Transverse colon (tissue), 4 donors: ENCODE measurements at regions not wholly inside any gene's neighbourhood (a gene's known extent, or its start where the extent isn't known, plus 50 kb on each side); places are given as distances from the start of the nearest gene placed in this dataset.

Experiments used
- EP300 ChIP-seq: sonication (generic); formaldehyde crosslinking; IDR thresholded peaks from one replicate; pipeline ENCODE4 v1.6.1; 2017; ENCODE audit warnings: antibody characterized with exemption, low read depth
- POLR2A ChIP-seq: fragments of 450-650 bp; IDR thresholded peaks from one replicate; pipeline ENCODE4 v1.6.1; 2016; ENCODE audit warnings: antibody characterized with exemption, mild to moderate bottlenecking, moderate library complexity
- POLR2AphosphoS5 ChIP-seq, 3 donors: sonication (generic); formaldehyde crosslinking; IDR thresholded peaks; one replicate each; pipeline ENCODE4 v1.6.1; 2016; ENCODE audit warnings: antibody characterized with exemption in 3 of 3
- TF ChIP-seq, protein P1 (sequence below), 5 experiments: fragments of 200-600 bp in 3 of 5; fragments of 450-650 bp in 2 of 5; sonication (generic) in 3 of 5; IDR thresholded peaks; 1 replicate in 2 of 5; 2 replicates in 3 of 5; pipeline ENCODE4 v1.5.1; 2016 to 2017; ENCODE audit warnings: antibody characterized with exemption in 5 of 5, inconsistent platforms in 3 of 5, mild to moderate bottlenecking in 2 of 5, moderate library complexity in 1 of 5

DNA sequence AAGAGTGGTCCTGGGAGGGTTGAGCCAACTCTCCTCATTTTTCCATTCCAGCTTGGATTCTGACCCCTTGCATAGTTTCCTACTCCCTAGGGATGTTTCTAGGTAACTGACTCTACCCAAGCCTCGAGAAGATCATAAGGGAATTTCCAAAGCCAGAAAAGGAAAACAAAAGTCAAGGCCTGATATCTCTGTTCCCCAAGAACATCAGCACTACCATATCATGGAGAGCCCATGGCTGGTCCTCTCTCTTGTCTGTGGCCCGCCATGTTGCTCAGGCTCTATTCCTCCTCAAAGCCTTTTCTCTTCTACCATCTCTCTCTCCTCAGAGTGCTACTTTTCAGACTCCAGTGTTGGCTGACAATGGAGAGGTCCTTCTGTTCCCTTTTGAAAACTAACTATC, 99.6 kb upstream of the KLF7 start:
- TF ChIP-seq, protein P1, sequence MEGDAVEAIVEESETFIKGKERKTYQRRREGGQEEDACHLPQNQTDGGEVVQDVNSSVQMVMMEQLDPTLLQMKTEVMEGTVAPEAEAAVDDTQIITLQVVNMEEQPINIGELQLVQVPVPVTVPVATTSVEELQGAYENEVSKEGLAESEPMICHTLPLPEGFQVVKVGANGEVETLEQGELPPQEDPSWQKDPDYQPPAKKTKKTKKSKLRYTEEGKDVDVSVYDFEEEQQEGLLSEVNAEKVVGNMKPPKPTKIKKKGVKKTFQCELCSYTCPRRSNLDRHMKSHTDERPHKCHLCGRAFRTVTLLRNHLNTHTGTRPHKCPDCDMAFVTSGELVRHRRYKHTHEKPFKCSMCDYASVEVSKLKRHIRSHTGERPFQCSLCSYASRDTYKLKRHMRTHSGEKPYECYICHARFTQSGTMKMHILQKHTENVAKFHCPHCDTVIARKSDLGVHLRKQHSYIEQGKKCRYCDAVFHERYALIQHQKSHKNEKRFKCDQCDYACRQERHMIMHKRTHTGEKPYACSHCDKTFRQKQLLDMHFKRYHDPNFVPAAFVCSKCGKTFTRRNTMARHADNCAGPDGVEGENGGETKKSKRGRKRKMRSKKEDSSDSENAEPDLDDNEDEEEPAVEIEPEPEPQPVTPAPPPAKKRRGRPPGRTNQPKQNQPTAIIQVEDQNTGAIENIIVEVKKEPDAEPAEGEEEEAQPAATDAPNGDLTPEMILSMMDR (IDR thresholded peaks at IDR 0.05) = no peak
- TF ChIP-seq EP300 (no peak), POLR2AphosphoS5 (IDR thresholded peaks at IDR 0.05) (no peak), POLR2A (no peak)
